ENCODE measurements at regions not wholly inside any gene's neighbourhood (a gene's known extent, or its start where the extent isn't known, plus 50 kb on each side); places are given as distances from the start of the nearest gene placed in this dataset.

GRCh38 chr2:144041612-144042011 is 478.3 kb downstream of the ZEB2 start:
- DNase-seq (ENCODE audit: low read depth): no peak
- no peak for TF ChIP-seq CTCF (IDR thresholded peaks at IDR 0.05; ENCODE audit: low read depth, low read length, missing control alignments)
- no peak overlapping the region for H3K4me3 ChIP-seq (ENCODE audit: low read depth, low read length)

- no peak for DNase-seq (ENCODE audit: low read depth)
These were observed 479.1 kb downstream of the ZEB2 start for GRCh38 chr2:144040834-144041233.

GRCh38 chr2:144032566-144032965 is 487.4 kb downstream of the ZEB2 start:
- no peak for DNase-seq (ENCODE audit: low read depth)
- no peak overlapping the region for H3K4me3 ChIP-seq (ENCODE audit: low read depth, low read length)
- no peak for TF ChIP-seq CTCF (IDR thresholded peaks at IDR 0.05; ENCODE audit: low read depth, low read length, missing control alignments)

More at GRCh38 chr2:144040834-144041233, 479.1 kb downstream of the ZEB2 start:
- TF ChIP-seq CTCF (IDR thresholded peaks at IDR 0.05; ENCODE audit: low read depth, low read length, missing control alignments): no peak
- H3K4me3 ChIP-seq (ENCODE audit: low read depth, low read length): no peak overlapping the region

- no peak overlapping the region for H3K4me3 ChIP-seq (ENCODE audit: low read depth, low read length)
- TF ChIP-seq CTCF (IDR thresholded peaks at IDR 0.05; ENCODE audit: low read depth, low read length, missing control alignments): no peak
- DNase-seq (ENCODE audit: low read depth): no peak
These were observed 489.1 kb downstream of the ZEB2 start for GRCh38 chr2:144030791-144031190.

- no peak for TF ChIP-seq CTCF (IDR thresholded peaks at IDR 0.05; ENCODE audit: low read depth, low read length, missing control alignments)
- DNase-seq (ENCODE audit: low read depth): no peak
These were observed 492.3 kb downstream of the ZEB2 start for GRCh38 chr2:144027593-144027992.

GRCh38 chr2:144026753-144027152 is 493.2 kb downstream of the ZEB2 start:
- no peak for DNase-seq (ENCODE audit: low read depth)
- no peak overlapping the region for H3K4me3 ChIP-seq (ENCODE audit: low read depth, low read length)
- TF ChIP-seq CTCF (IDR thresholded peaks at IDR 0.05; ENCODE audit: low read depth, low read length, missing control alignments): no peak

More at GRCh38 chr2:144027593-144027992, 492.3 kb downstream of the ZEB2 start:
- no peak overlapping the region for H3K4me3 ChIP-seq (ENCODE audit: low read depth, low read length)

- TF ChIP-seq CTCF (IDR thresholded peaks at IDR 0.05; ENCODE audit: low read depth, low read length, missing control alignments): no peak
- H3K4me3 ChIP-seq (ENCODE audit: low read depth, low read length): no peak overlapping the region
- no peak for DNase-seq (ENCODE audit: low read depth)
These were observed 499.9 kb downstream of the ZEB2 start for GRCh38 chr2:144020047-144020446.

Measured in GM12864 (cell line).